ENCODE measurements at regions not wholly inside any gene's neighbourhood (a gene's known extent, or its start where the extent isn't known, plus 50 kb on each side); places are given as distances from the start of the nearest gene placed in this dataset.

DNA sequence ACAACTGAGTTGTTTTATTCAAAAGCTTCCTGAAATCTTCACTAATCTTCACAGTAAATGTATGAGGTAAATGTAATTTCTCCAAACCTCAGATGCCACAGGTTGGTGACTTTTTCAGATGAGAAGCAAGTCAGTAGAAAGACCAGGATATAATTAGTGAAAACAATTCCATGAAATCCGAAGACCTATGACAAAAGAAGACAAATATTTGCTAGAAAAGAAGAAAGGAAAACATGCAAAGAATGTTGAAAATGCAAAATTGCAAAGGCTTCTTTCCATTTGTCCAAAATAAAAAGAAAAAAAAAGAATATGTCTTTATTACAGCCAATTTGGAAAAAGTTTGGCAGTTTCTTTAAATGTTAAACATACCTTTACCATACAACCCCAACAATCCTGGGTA lies 88.3 kb upstream of the MYRIP start:
- no peaks in the 10 kb centered on the region for H3K9me3 ChIP-seq (ENCODE audit: control insufficient read depth, insufficient read depth, low read length)
- no peak overlapping the region for H3K4me2 ChIP-seq (ENCODE audit: low read length)
- H3K27me3 ChIP-seq (ENCODE audit: control insufficient read depth, low read length), result no peaks in the 10 kb centered on the region
- H3K9me2 ChIP-seq (replicated peaks; ENCODE audit: control insufficient read depth, low read length), result no peaks in the 10 kb centered on the region
- H3F3A ChIP-seq (ENCODE audit: control insufficient read depth, insufficient read depth), result no peaks in the 10 kb centered on the region
- H3K4me1 ChIP-seq (ENCODE audit: control insufficient read depth, low read length), result no peaks in the 10 kb centered on the region
- H3K27ac ChIP-seq (ENCODE audit: low read depth, low read length), result no peak overlapping the region
- H4K20me1 ChIP-seq (ENCODE audit: control insufficient read depth, insufficient read depth, low read depth, low read length), result no peaks in the 10 kb centered on the region
- H3K4me3 ChIP-seq (ENCODE audit: low read length), result no peak overlapping the region
- H3K36me3 ChIP-seq (ENCODE audit: control insufficient read depth, low read length), result no peaks in the 10 kb centered on the region
- no peaks in the 10 kb centered on the region for H3K79me2 ChIP-seq (ENCODE audit: control insufficient read depth, low read length)
- TF ChIP-seq EZH2phosphoT487 (IDR thresholded peaks at IDR 0.05; ENCODE audit: borderline replicate concordance, low read length) (no peak), CTCF (IDR thresholded peaks at IDR 0.05; ENCODE audit: low read depth, low read length, poor library complexity, severe bottlenecking) (no peak)

GRCh38 chr3:39724233-39724846 lies 85.1 kb upstream of the MYRIP start:
- H3K79me2 ChIP-seq (ENCODE audit: control insufficient read depth, low read length), result no peaks in the 10 kb centered on the region
- H3F3A ChIP-seq (ENCODE audit: control insufficient read depth, insufficient read depth), result no peaks in the 10 kb centered on the region
- H3K9me2 ChIP-seq (replicated peaks; ENCODE audit: control insufficient read depth, low read length), result no peaks in the 10 kb centered on the region
- TF ChIP-seq EZH2phosphoT487 (IDR thresholded peaks at IDR 0.05; ENCODE audit: borderline replicate concordance, low read length) (no peak), CTCF (IDR thresholded peaks at IDR 0.05; ENCODE audit: low read depth, low read length, poor library complexity, severe bottlenecking) (no peak)
- no peaks in the 10 kb centered on the region for H3K27me3 ChIP-seq (ENCODE audit: control insufficient read depth, low read length)
- H4K20me1 ChIP-seq (ENCODE audit: control insufficient read depth, insufficient read depth, low read depth, low read length), result no peaks in the 10 kb centered on the region
- no peaks in the 10 kb centered on the region for H3K36me3 ChIP-seq (ENCODE audit: control insufficient read depth, low read length)
- no peak overlapping the region for H3K4me3 ChIP-seq (ENCODE audit: low read length)
- no peak overlapping the region for H3K4me2 ChIP-seq (ENCODE audit: low read length)
- no peak overlapping the region for H3K27ac ChIP-seq (ENCODE audit: low read depth, low read length)
- H3K9me3 ChIP-seq (ENCODE audit: control insufficient read depth, insufficient read depth, low read length), result no peaks in the 10 kb centered on the region
- H3K4me1 ChIP-seq (ENCODE audit: control insufficient read depth, low read length), result no peaks in the 10 kb centered on the region

GRCh38 chr3:39725321-39725720 lies 84.1 kb upstream of the MYRIP start:
- no peaks in the 10 kb centered on the region for H3K27me3 ChIP-seq (ENCODE audit: control insufficient read depth, low read length)
- no peak for TF ChIP-seq CTCF (IDR thresholded peaks at IDR 0.05; ENCODE audit: low read depth, low read length, poor library complexity, severe bottlenecking)
- TF ChIP-seq EZH2phosphoT487 (IDR thresholded peaks at IDR 0.05; ENCODE audit: borderline replicate concordance, low read length), result no peak
- H3K27ac ChIP-seq (ENCODE audit: low read depth, low read length), result no peak overlapping the region

More at GRCh38 chr3:39725321-39725720, 84.1 kb upstream of the MYRIP start:
- Histone ChIP-seq H4K20me1 (ENCODE audit: control insufficient read depth, insufficient read depth, low read depth, low read length) (no peaks in the 10 kb centered on the region), H3K9me2 (replicated peaks; ENCODE audit: control insufficient read depth, low read length) (no peaks in the 10 kb centered on the region), H3K79me2 (ENCODE audit: control insufficient read depth, low read length) (no peaks in the 10 kb centered on the region), H3F3A (ENCODE audit: control insufficient read depth, insufficient read depth) (no peaks in the 10 kb centered on the region), H3K9me3 (ENCODE audit: control insufficient read depth, insufficient read depth, low read length) (no peaks in the 10 kb centered on the region), H3K4me1 (ENCODE audit: control insufficient read depth, low read length) (no peaks in the 10 kb centered on the region), H3K4me2 (ENCODE audit: low read length) (no peak overlapping the region), H3K4me3 (ENCODE audit: low read length) (no peak overlapping the region), H3K36me3 (ENCODE audit: control insufficient read depth, low read length) (no peaks in the 10 kb centered on the region)

Data from DOHH2 (cell line).